OCI-LY7 (cell line): ENCODE measurements at regions not wholly inside any gene's neighbourhood (a gene's known extent, or its start where the extent isn't known, plus 50 kb on each side); places are given as distances from the start of the nearest gene placed in this dataset.

ENCODE experiments used
- BruUV-seq: library from RNA; stranded (reverse); fragments of 400-500 nt; replicated peaks from 2 replicates; lab custom pipeline; 2021; lab: Mats Ljungman, UMichigan
- CTCF ChIA-PET: fragments of 300-600 bp; sonication (Branson Sonifier 250); formaldehyde crosslinking; loops from one replicate; lab custom pipeline; 2022; ENCODE audit warnings: antibody characterized with exemption; ENCODE audit not compliant: unreplicated experiment; lab: Charles Lee
- POLR2A ChIA-PET: fragments of 300-600 bp; sonication (Branson Sonifier 250); formaldehyde crosslinking; loops from one replicate; lab custom pipeline; 2022; ENCODE audit warnings: antibody characterized with exemption; lab: Charles Lee
- DNase-seq: peaks from one replicate; pipeline ENCODE4 v3.0.0-alpha.2; 2015; ENCODE audit warnings: low spot score
- H2AFZ ChIP-seq: fragments of 200-600 bp; sonication (generic), shearing (Covaris generic); 2 replicates; pipeline ENCODE4 v1.6.1; 2014; ENCODE audit warnings: mild to moderate bottlenecking, antibody characterized with exemption, low read length, moderate library complexity
- H3K27ac ChIP-seq: fragments of 200-600 bp; sonication (generic); 2 replicates; pipeline ENCODE4 v1.5.1; 2014; ENCODE audit warnings: mixed run types, low read depth, mild to moderate bottlenecking, moderate library complexity, low read length, inconsistent platforms; ENCODE audit not compliant: poor library complexity, severe bottlenecking
- H3K36me3 ChIP-seq: fragments of 200-600 bp; sonication (generic); 2 replicates; pipeline ENCODE4 v1.6.1; 2014; ENCODE audit warnings: mild to moderate bottlenecking, antibody characterized with exemption, low read length, moderate library complexity, mixed read lengths; ENCODE audit not compliant: insufficient read depth
- H3K4me1 ChIP-seq: fragments of 200-600 bp; sonication (generic); 2 replicates; pipeline ENCODE4 v1.5.1; 2014; ENCODE audit warnings: mild to moderate bottlenecking, low read length; ENCODE audit not compliant: insufficient read depth, poor library complexity, severe bottlenecking
- H3K4me2 ChIP-seq: fragments of 200-600 bp; sonication (generic); 2 replicates; pipeline ENCODE4 v1.6.1; 2014; ENCODE audit warnings: mild to moderate bottlenecking, low read length
- H3K4me3 ChIP-seq: fragments of 200-600 bp; sonication (generic); 2 replicates; pipeline ENCODE4 v1.5.1; 2014; ENCODE audit warnings: mild to moderate bottlenecking, low read depth, low read length; ENCODE audit not compliant: poor library complexity, severe bottlenecking
- H3K79me2 ChIP-seq: fragments of 200-600 bp; sonication (generic); 2 replicates; pipeline ENCODE4 v1.6.1; 2016; ENCODE audit warnings: low read depth, mild to moderate bottlenecking, low read length, moderate library complexity, mixed read lengths; ENCODE audit not compliant: insufficient read depth
- H3K9me2 ChIP-seq: fragments of 200-600 bp; sonication (generic); 2 replicates; pipeline ENCODE4 v1.6.1; 2016; ENCODE audit warnings: mild to moderate bottlenecking, low read length, mixed read lengths; ENCODE audit not compliant: insufficient read depth
- H3K9me3 ChIP-seq: fragments of 200-600 bp; sonication (generic); 2 replicates; pipeline ENCODE4 v1.6.1; 2014; ENCODE audit warnings: mild to moderate bottlenecking, mixed run types, low read length, mixed read lengths
- H4K20me1 ChIP-seq: fragments of 200-600 bp; sonication (generic); 2 replicates; pipeline ENCODE4 v1.6.1; 2014; ENCODE audit warnings: mild to moderate bottlenecking, antibody characterized with exemption, low read length, moderate library complexity, mixed read lengths; ENCODE audit not compliant: insufficient read depth
- CTCF ChIP-seq: fragments of 200-600 bp; sonication (generic); conservative IDR thresholded peaks from 2 replicates; pipeline ENCODE4 v1.5.1; 2014; ENCODE audit warnings: mild to moderate bottlenecking, antibody characterized with exemption, low read length, moderate library complexity, mixed read lengths
- EZH2phosphoT487 ChIP-seq: fragments of 200-600 bp; sonication (generic); IDR thresholded peaks from 2 replicates; pipeline ENCODE4 v1.6.1; 2018; ENCODE audit warnings: low read depth, borderline replicate concordance, mild to moderate bottlenecking, mixed run types, antibody characterized with exemption, low read length, moderate library complexity, mixed read lengths
- intact Hi-C: fragments of 100-400 bp; cut with micrococcal nuclease; formaldehyde crosslinking; loops from one replicate; pipeline ENCODE4 v1.10.0; 2022; ENCODE audit not compliant: unreplicated experiment

GRCh38 chr22:47550524-47551430, 788.3 kb downstream of the TBC1D22A start:
- no TSS peak for BruUV-seq
- H3K9me2 ChIP-seq, result no peaks in the 10 kb centered on the region
- CTCF ChIA-PET, result no interaction called here

GRCh38 chr22:47549741-47550340, 787.4 kb downstream of the TBC1D22A start:
- CTCF ChIA-PET, result no interaction called here
- POLR2A ChIA-PET, result no interaction called here
- Histone ChIP-seq H3K4me2 (no peak overlapping the region), H3K36me3 (no peaks in the 10 kb centered on the region), H3K79me2 (no peaks in the 10 kb centered on the region), H2AFZ (no peak overlapping the region), H3K4me3 (no peak overlapping the region), H3K27ac (no peak overlapping the region), H3K9me2 (no peaks in the 10 kb centered on the region), H3K9me3 (no peaks in the 10 kb centered on the region), H4K20me1 (no peaks in the 10 kb centered on the region), H3K4me1 (no peaks in the 10 kb centered on the region)
- no peak for DNase-seq
- no TSS peak for BruUV-seq
- TF ChIP-seq EZH2phosphoT487, result no peak
- no peak for TF ChIP-seq CTCF
- intact Hi-C loops, result no loop called here

More at GRCh38 chr22:47550524-47551430, 788.3 kb downstream of the TBC1D22A start:
- no peak overlapping the region for H3K4me3 ChIP-seq
- H3K4me1 ChIP-seq, result no peaks in the 10 kb centered on the region
- POLR2A ChIA-PET, result no interaction called here
- intact Hi-C loops, result no loop called here
- TF ChIP-seq CTCF (no peak), EZH2phosphoT487 (no peak)
- H2AFZ ChIP-seq, result no peak overlapping the region
- no peak overlapping the region for H3K27ac ChIP-seq
- H3K9me3 ChIP-seq, result no peaks in the 10 kb centered on the region
- H3K4me2 ChIP-seq, result no peak overlapping the region
- no peaks in the 10 kb centered on the region for H3K36me3 ChIP-seq
- H4K20me1 ChIP-seq, result no peaks in the 10 kb centered on the region
- no peak for DNase-seq
- H3K79me2 ChIP-seq, result no peaks in the 10 kb centered on the region
